ENCODE measurements at regions not wholly inside any gene's neighbourhood (a gene's known extent, or its start where the extent isn't known, plus 50 kb on each side); places are given as distances from the start of the nearest gene placed in this dataset.

- FAIRE-seq (no peak), DNase-seq (ENCODE audit: insufficient read length, low spot score) (no peak)
- TF ChIP-seq POLR2A (IDR thresholded peaks at IDR 0.05; ENCODE audit: low read depth, low read length): no peak
Observed at GRCh38 chr1:83735526-83735925, 263.4 kb downstream of the TTLL7 start.

- no peak for DNase-seq (ENCODE audit: insufficient read length, low spot score)
- no peak for FAIRE-seq
- TF ChIP-seq POLR2A (IDR thresholded peaks at IDR 0.05; ENCODE audit: low read depth, low read length): no peak
Observed at GRCh38 chr1:83734420-83734819, 264.5 kb downstream of the TTLL7 start.

GRCh38 chr1:83725735-83726360 is 273.1 kb downstream of the TTLL7 start:
- FAIRE-seq: no peak
- no peak for TF ChIP-seq POLR2A (IDR thresholded peaks at IDR 0.05; ENCODE audit: low read depth, low read length)
- no peak for DNase-seq (ENCODE audit: insufficient read length, low spot score)

GRCh38 chr1:83718338-83718737 is 280.6 kb downstream of the TTLL7 start:
- DNase-seq (ENCODE audit: insufficient read length, low spot score) (no peak), FAIRE-seq (no peak)
- no peak for TF ChIP-seq POLR2A (IDR thresholded peaks at IDR 0.05; ENCODE audit: low read depth, low read length)

GRCh38 chr1:83717785-83718184 is 281.1 kb downstream of the TTLL7 start:
- no peak for FAIRE-seq
- DNase-seq (ENCODE audit: insufficient read length, low spot score): no peak
- TF ChIP-seq POLR2A (IDR thresholded peaks at IDR 0.05; ENCODE audit: low read depth, low read length): no peak

GRCh38 chr1:83716641-83717040 is 282.3 kb downstream of the TTLL7 start:
- DNase-seq (ENCODE audit: insufficient read length, low spot score): no peak
- no peak for TF ChIP-seq POLR2A (IDR thresholded peaks at IDR 0.05; ENCODE audit: low read depth, low read length)
- no peak for FAIRE-seq

GRCh38 chr1:83715550-83715949 is 283.4 kb downstream of the TTLL7 start:
- DNase-seq (ENCODE audit: insufficient read length, low spot score) (no peak), FAIRE-seq (no peak)
- TF ChIP-seq POLR2A (IDR thresholded peaks at IDR 0.05; ENCODE audit: low read depth, low read length): no peak

- no peak for DNase-seq (ENCODE audit: insufficient read length, low spot score)
- FAIRE-seq: no peak
- no peak for TF ChIP-seq POLR2A (IDR thresholded peaks at IDR 0.05; ENCODE audit: low read depth, low read length)
Observed at GRCh38 chr1:83709662-83710061, 289.3 kb downstream of the TTLL7 start.

GRCh38 chr1:83706354-83706938 is 292.5 kb downstream of the TTLL7 start:
- DNase-seq (ENCODE audit: insufficient read length, low spot score) (no peak), FAIRE-seq (no peak)
- no peak for TF ChIP-seq POLR2A (IDR thresholded peaks at IDR 0.05; ENCODE audit: low read depth, low read length)

GRCh38 chr1:83705091-83705490 is 293.8 kb downstream of the TTLL7 start:
- FAIRE-seq (no peak), DNase-seq (ENCODE audit: insufficient read length, low spot score) (no peak)
- no peak for TF ChIP-seq POLR2A (IDR thresholded peaks at IDR 0.05; ENCODE audit: low read depth, low read length)

- no peak for TF ChIP-seq POLR2A (IDR thresholded peaks at IDR 0.05; ENCODE audit: low read depth, low read length)
- FAIRE-seq: no peak
- no peak for DNase-seq (ENCODE audit: insufficient read length, low spot score)
Observed at GRCh38 chr1:83704350-83704749, 294.6 kb downstream of the TTLL7 start.

GRCh38 chr1:83702356-83702755 is 296.6 kb downstream of the TTLL7 start:
- FAIRE-seq (no peak), DNase-seq (ENCODE audit: insufficient read length, low spot score) (no peak)
- TF ChIP-seq POLR2A (IDR thresholded peaks at IDR 0.05; ENCODE audit: low read depth, low read length): no peak

- DNase-seq (ENCODE audit: insufficient read length, low spot score) (no peak), FAIRE-seq (no peak)
- TF ChIP-seq POLR2A (IDR thresholded peaks at IDR 0.05; ENCODE audit: low read depth, low read length): no peak
Observed at GRCh38 chr1:83701355-83701754, 297.6 kb downstream of the TTLL7 start.

GRCh38 chr1:83698644-83699043 is 300.3 kb downstream of the TTLL7 start:
- FAIRE-seq (no peak), DNase-seq (ENCODE audit: insufficient read length, low spot score) (no peak)
- TF ChIP-seq POLR2A (IDR thresholded peaks at IDR 0.05; ENCODE audit: low read depth, low read length): no peak

- FAIRE-seq (no peak), DNase-seq (ENCODE audit: insufficient read length, low spot score) (no peak)
- no peak for TF ChIP-seq POLR2A (IDR thresholded peaks at IDR 0.05; ENCODE audit: low read depth, low read length)
Observed at GRCh38 chr1:83697961-83698360, 301.0 kb downstream of the TTLL7 start.

Data from H54 (cell line).